SK-N-SH (cell line): ENCODE measurements at regions not wholly inside any gene's neighbourhood (a gene's known extent, or its start where the extent isn't known, plus 50 kb on each side); places are given as distances from the start of the nearest gene placed in this dataset.

Experiments used
- ELF1 ChIP-seq: IDR thresholded peaks from 2 replicates; pipeline ENCODE4 v1.4.0; 2012
- EP300 ChIP-seq, 2 experiments: IDR thresholded peaks; 2 replicates each; pipeline versions ENCODE4 v1.4.0 to v1.6.1; 2012; ENCODE audit warnings: borderline replicate concordance in 1 of 2, low read depth in 1 of 2, low read length in 1 of 2
- FOSL2 ChIP-seq: IDR thresholded peaks from 2 replicates; pipeline ENCODE4 v1.4.0; 2012; ENCODE audit warnings: low read depth, mild to moderate bottlenecking, moderate library complexity, borderline replicate concordance
- GABPA ChIP-seq: IDR thresholded peaks from 2 replicates; pipeline ENCODE4 v1.4.0; 2012; ENCODE audit warnings: low read depth, mild to moderate bottlenecking
- NRF1 ChIP-seq: IDR thresholded peaks from 2 replicates; pipeline ENCODE4 v1.6.1; 2012; ENCODE audit warnings: low read depth, mild to moderate bottlenecking, low read length
- PBX3 ChIP-seq: IDR thresholded peaks from 2 replicates; pipeline ENCODE4; 2012
- RXRA ChIP-seq: IDR thresholded peaks from 2 replicates; pipeline ENCODE4 v1.4.0; 2012; ENCODE audit warnings: low read depth, mild to moderate bottlenecking, borderline replicate concordance
- USF1 ChIP-seq: IDR thresholded peaks from 2 replicates; pipeline ENCODE4 v1.4.0; 2012; ENCODE audit warnings: low read depth, borderline replicate concordance
- USF2 ChIP-seq: fragments of 150-350 bp; IDR thresholded peaks from 2 replicates; pipeline ENCODE4 v1.6.1; 2017; ENCODE audit warnings: antibody characterized with exemption, low read length, low read depth, borderline replicate concordance
- ZBTB33 ChIP-seq: IDR thresholded peaks from 2 replicates; pipeline ENCODE4 v1.4.0; 2012; ENCODE audit warnings: low read depth, borderline replicate concordance
- TF ChIP-seq, protein P1 (sequence below): fragments of 200-600 bp; sonication (generic); IDR thresholded peaks from 2 replicates; pipeline ENCODE4 v1.6.1; 2017; ENCODE audit warnings: antibody characterized with exemption, mild to moderate bottlenecking, moderate library complexity

DNA sequence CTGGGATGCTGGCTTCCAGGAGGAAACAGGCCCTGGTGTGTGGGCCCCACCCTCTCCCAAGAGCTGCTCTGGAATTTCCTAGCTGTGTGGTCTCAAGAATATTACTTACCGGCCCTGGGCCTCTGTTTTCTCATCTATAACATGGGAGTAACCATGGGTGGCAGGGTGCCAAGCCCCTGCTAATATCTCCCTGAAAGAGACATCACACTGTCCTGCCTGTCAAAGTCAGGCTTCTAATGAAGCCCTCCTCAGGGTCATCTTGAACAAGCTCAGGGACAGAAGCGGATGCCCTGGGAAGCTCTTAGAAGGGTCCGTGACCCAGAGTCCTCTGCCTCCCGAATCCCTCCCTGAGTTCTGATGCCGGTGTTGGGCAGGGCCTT, 173.2 kb upstream of the HDAC4 start:
- TF ChIP-seq, protein P1, sequence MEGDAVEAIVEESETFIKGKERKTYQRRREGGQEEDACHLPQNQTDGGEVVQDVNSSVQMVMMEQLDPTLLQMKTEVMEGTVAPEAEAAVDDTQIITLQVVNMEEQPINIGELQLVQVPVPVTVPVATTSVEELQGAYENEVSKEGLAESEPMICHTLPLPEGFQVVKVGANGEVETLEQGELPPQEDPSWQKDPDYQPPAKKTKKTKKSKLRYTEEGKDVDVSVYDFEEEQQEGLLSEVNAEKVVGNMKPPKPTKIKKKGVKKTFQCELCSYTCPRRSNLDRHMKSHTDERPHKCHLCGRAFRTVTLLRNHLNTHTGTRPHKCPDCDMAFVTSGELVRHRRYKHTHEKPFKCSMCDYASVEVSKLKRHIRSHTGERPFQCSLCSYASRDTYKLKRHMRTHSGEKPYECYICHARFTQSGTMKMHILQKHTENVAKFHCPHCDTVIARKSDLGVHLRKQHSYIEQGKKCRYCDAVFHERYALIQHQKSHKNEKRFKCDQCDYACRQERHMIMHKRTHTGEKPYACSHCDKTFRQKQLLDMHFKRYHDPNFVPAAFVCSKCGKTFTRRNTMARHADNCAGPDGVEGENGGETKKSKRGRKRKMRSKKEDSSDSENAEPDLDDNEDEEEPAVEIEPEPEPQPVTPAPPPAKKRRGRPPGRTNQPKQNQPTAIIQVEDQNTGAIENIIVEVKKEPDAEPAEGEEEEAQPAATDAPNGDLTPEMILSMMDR: no peak
- TF ChIP-seq ZBTB33 (no peak), NRF1 (no peak), RXRA (no peak), FOSL2 (no peak), ELF1 (no peak), EP300 (IDR thresholded peaks at IDR 0.05; ENCODE audit: borderline replicate concordance in 1 of 2, low read depth in 1 of 2, low read length in 1 of 2) (no peak), USF2 (no peak), USF1 (no peak), GABPA (no peak), PBX3 (no peak)
